Neural cell (in vitro differentiated cells): ENCODE measurements at regions not wholly inside any gene's neighbourhood (a gene's known extent, or its start where the extent isn't known, plus 50 kb on each side); places are given as distances from the start of the nearest gene placed in this dataset.

Experiments
- H2AFZ ChIP-seq: fragments of 200-600, 300-800 bp; sonication (generic), shearing (Covaris generic); 2 replicates; pipeline ENCODE4 v1.6.0; 2014; ENCODE audit warnings: low read depth, mild to moderate bottlenecking, antibody characterized with exemption, low read length, moderate library complexity
- H3F3A ChIP-seq: fragments of 200-600 bp; shearing (Covaris generic); 2 replicates; pipeline ENCODE4 v1.6.1; 2016; ENCODE audit warnings: mild to moderate bottlenecking, moderate library complexity, mixed read lengths, antibody characterized with exemption, low read length; ENCODE audit not compliant: insufficient read depth, poor library complexity, severe bottlenecking
- H3K27ac ChIP-seq: fragments of 200-600, 300-800 bp; sonication (generic), shearing (Covaris generic); 2 replicates; pipeline ENCODE4 v1.5.1; 2014; ENCODE audit warnings: mild to moderate bottlenecking, low read length, moderate library complexity
- H3K27me3 ChIP-seq: fragments of 300-800, 200-600 bp; sonication (generic), shearing (Covaris generic); 2 replicates; pipeline ENCODE4 v1.6.0; 2014; ENCODE audit warnings: mild to moderate bottlenecking, low read depth, low read length, moderate library complexity; ENCODE audit not compliant: insufficient read depth
- H3K36me3 ChIP-seq: fragments of 300-800, 200-600 bp; sonication (generic), shearing (Covaris generic); 2 replicates; pipeline ENCODE4 v1.5.1; 2014; ENCODE audit warnings: mild to moderate bottlenecking, antibody characterized with exemption, low read length, moderate library complexity; ENCODE audit not compliant: insufficient read depth
- H3K4me2 ChIP-seq: fragments of 300-800, 200-600 bp; sonication (generic), shearing (Covaris generic); 2 replicates; pipeline ENCODE4 v1.6.0; 2014; ENCODE audit warnings: mild to moderate bottlenecking, low read length
- H3K4me3 ChIP-seq: fragments of 300-800, 200-600 bp; sonication (generic), shearing (Covaris generic); 2 replicates; pipeline ENCODE4 v1.5.1; 2014; ENCODE audit warnings: mild to moderate bottlenecking, low read length, moderate library complexity
- H3K79me2 ChIP-seq: fragments of 200-600 bp; shearing (Covaris generic); replicated peaks from 2 replicates; pipeline ENCODE4 v1.6.0; 2014; ENCODE audit warnings: mild to moderate bottlenecking, low read length, moderate library complexity; ENCODE audit not compliant: insufficient read depth
- H3K9ac ChIP-seq: fragments of 300-800, 200-600 bp; sonication (generic), shearing (Covaris generic); 2 replicates; pipeline ENCODE4 v1.6.1; 2016; ENCODE audit warnings: mild to moderate bottlenecking, low read length, mixed read lengths
- H3K9me2 ChIP-seq: fragments of 200-600 bp; shearing (Covaris generic); 2 replicates; pipeline ENCODE4 v1.6.1; 2016; ENCODE audit warnings: mild to moderate bottlenecking, low read length, mixed read lengths; ENCODE audit not compliant: insufficient read depth
- H3K9me3 ChIP-seq: fragments of 200-600, 300-800 bp; sonication (generic), shearing (Covaris generic); 2 replicates; pipeline ENCODE4 v1.6.1; 2016; ENCODE audit warnings: mild to moderate bottlenecking, mixed run types, low read length, moderate library complexity, mixed read lengths
- H4K20me1 ChIP-seq: fragments of 200-600 bp; shearing (Covaris generic); 2 replicates; pipeline ENCODE4 v1.6.1; 2016; ENCODE audit warnings: mild to moderate bottlenecking, mixed run types; ENCODE audit not compliant: insufficient read depth
- EP300 ChIP-seq: fragments of 450-650 bp; conservative IDR thresholded peaks from 2 replicates; pipeline ENCODE4 v1.6.1; 2014; ENCODE audit warnings: antibody characterized with exemption, mild to moderate bottlenecking, moderate library complexity; ENCODE audit not compliant: poor library complexity, severe bottlenecking
- EZH2 ChIP-seq: fragments of 200-600, 300-800 bp; shearing (Covaris generic), sonication (generic); IDR thresholded peaks from 2 replicates; pipeline ENCODE4 v1.6.1; 2014; ENCODE audit warnings: antibody characterized with exemption, low read length, borderline replicate concordance, mild to moderate bottlenecking; ENCODE audit not compliant: insufficient read depth, poor library complexity, severe bottlenecking
- MXI1 ChIP-seq: fragments of 450-650 bp; conservative IDR thresholded peaks from 2 replicates; pipeline ENCODE4 v1.6.1; 2014; ENCODE audit warnings: antibody characterized with exemption, mild to moderate bottlenecking; ENCODE audit not compliant: poor library complexity, severe bottlenecking
- POLR2AphosphoS5 ChIP-seq: IDR thresholded peaks from 2 replicates; pipeline ENCODE4 v1.6.1; 2012
- RAD21 ChIP-seq: fragments of 450-650 bp; conservative IDR thresholded peaks from 2 replicates; pipeline ENCODE4 v1.6.1; 2014; ENCODE audit warnings: antibody characterized with exemption, mild to moderate bottlenecking, moderate library complexity
- SMC3 ChIP-seq: fragments of 450-650 bp; conservative IDR thresholded peaks from 2 replicates; pipeline ENCODE4 v1.6.1; 2014; ENCODE audit warnings: antibody characterized with exemption, mild to moderate bottlenecking, moderate library complexity; ENCODE audit not compliant: poor library complexity
- TAF1 ChIP-seq: IDR thresholded peaks from 2 replicates; pipeline ENCODE4 v1.6.1; 2012; ENCODE audit warnings: low read depth
- TF ChIP-seq, protein P1 (sequence below): fragments of 450-650 bp; IDR thresholded peaks from 2 replicates; pipeline ENCODE4 v1.5.1; 2014; ENCODE audit warnings: antibody characterized with exemption, mild to moderate bottlenecking, moderate library complexity; ENCODE audit not compliant: poor library complexity, severe bottlenecking
- TF ChIP-seq, protein P2 (sequence below): IDR thresholded peaks from 2 replicates; pipeline ENCODE4 v1.6.1; 2012; ENCODE audit warnings: borderline replicate concordance

DNA sequence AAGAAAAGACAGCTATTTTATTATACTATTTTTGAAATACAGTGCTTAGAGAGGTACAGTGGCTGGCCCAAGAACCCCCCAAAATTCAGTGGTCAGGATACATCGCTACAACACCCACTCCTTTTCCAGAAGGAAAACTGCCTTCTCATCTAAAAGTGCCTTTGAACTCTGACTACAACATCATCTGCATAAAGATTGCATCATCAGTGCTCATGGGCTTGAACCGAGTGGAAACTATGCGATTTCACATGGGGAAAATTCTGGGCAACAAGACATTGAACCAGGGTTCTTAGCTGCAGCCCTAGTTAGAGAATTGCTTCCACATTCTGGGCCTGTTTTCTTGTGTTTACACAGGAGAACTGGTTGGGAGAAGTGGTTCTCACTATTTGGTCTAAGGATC lies 294.6 kb upstream of the SLC14A2 start:
- no peaks in the 10 kb centered on the region for H3K79me2 ChIP-seq
- no peak overlapping the region for H3K9ac ChIP-seq
- H4K20me1 ChIP-seq = no peaks in the 10 kb centered on the region
- no peaks in the 10 kb centered on the region for H3F3A ChIP-seq
- TF ChIP-seq SMC3 = no peak
- TF ChIP-seq POLR2AphosphoS5 = no peak
- TF ChIP-seq EP300 = no peak
- no peak for TF ChIP-seq TAF1
- no peak for TF ChIP-seq EZH2
- TF ChIP-seq, protein P1, sequence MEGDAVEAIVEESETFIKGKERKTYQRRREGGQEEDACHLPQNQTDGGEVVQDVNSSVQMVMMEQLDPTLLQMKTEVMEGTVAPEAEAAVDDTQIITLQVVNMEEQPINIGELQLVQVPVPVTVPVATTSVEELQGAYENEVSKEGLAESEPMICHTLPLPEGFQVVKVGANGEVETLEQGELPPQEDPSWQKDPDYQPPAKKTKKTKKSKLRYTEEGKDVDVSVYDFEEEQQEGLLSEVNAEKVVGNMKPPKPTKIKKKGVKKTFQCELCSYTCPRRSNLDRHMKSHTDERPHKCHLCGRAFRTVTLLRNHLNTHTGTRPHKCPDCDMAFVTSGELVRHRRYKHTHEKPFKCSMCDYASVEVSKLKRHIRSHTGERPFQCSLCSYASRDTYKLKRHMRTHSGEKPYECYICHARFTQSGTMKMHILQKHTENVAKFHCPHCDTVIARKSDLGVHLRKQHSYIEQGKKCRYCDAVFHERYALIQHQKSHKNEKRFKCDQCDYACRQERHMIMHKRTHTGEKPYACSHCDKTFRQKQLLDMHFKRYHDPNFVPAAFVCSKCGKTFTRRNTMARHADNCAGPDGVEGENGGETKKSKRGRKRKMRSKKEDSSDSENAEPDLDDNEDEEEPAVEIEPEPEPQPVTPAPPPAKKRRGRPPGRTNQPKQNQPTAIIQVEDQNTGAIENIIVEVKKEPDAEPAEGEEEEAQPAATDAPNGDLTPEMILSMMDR = no peak
- no peak for TF ChIP-seq RAD21
- TF ChIP-seq, protein P2, sequence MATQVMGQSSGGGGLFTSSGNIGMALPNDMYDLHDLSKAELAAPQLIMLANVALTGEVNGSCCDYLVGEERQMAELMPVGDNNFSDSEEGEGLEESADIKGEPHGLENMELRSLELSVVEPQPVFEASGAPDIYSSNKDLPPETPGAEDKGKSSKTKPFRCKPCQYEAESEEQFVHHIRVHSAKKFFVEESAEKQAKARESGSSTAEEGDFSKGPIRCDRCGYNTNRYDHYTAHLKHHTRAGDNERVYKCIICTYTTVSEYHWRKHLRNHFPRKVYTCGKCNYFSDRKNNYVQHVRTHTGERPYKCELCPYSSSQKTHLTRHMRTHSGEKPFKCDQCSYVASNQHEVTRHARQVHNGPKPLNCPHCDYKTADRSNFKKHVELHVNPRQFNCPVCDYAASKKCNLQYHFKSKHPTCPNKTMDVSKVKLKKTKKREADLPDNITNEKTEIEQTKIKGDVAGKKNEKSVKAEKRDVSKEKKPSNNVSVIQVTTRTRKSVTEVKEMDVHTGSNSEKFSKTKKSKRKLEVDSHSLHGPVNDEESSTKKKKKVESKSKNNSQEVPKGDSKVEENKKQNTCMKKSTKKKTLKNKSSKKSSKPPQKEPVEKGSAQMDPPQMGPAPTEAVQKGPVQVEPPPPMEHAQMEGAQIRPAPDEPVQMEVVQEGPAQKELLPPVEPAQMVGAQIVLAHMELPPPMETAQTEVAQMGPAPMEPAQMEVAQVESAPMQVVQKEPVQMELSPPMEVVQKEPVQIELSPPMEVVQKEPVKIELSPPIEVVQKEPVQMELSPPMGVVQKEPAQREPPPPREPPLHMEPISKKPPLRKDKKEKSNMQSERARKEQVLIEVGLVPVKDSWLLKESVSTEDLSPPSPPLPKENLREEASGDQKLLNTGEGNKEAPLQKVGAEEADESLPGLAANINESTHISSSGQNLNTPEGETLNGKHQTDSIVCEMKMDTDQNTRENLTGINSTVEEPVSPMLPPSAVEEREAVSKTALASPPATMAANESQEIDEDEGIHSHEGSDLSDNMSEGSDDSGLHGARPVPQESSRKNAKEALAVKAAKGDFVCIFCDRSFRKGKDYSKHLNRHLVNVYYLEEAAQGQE = no peak
- TF ChIP-seq MXI1 = no peak
- H2AFZ ChIP-seq = no peak overlapping the region
- no peak overlapping the region for H3K4me2 ChIP-seq
- H3K36me3 ChIP-seq = no peaks in the 10 kb centered on the region
- no peak overlapping the region for H3K27ac ChIP-seq
- no peaks in the 10 kb centered on the region for H3K9me2 ChIP-seq
- no peaks in the 10 kb centered on the region for H3K9me3 ChIP-seq
- no peak overlapping the region for H3K4me3 ChIP-seq
- no peaks in the 10 kb centered on the region for H3K27me3 ChIP-seq

DNA sequence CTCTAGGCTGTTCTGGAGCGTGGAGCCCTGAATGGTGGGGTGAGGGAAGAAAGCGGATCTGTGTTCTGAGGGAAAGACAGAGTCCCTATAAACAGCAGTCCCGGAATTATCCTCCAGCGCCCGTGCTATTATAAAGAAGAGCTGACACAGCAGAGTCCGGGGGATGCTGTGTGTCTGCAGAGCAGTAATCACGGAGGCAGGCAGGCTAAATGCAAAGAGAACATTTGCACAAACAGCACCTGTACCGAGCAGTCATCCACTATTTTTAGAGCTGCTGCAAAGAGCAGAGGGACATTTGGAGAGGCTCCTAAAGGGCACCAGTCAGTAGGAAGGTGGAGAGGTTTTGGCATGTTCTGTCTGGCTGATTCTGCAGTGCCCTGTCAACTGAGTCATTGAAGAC lies 293.8 kb upstream of the SLC14A2 start:
- H3K9me2 ChIP-seq = no peaks in the 10 kb centered on the region
- H3K27ac ChIP-seq = peak overlapping the region; percentile 18
- no peak overlapping the region for H3K4me2 ChIP-seq
- no peak overlapping the region for H2AFZ ChIP-seq
- no peaks in the 10 kb centered on the region for H3K79me2 ChIP-seq
- H3F3A ChIP-seq = no peaks in the 10 kb centered on the region
- H3K9me3 ChIP-seq = no peaks in the 10 kb centered on the region
- TF ChIP-seq RAD21 (peak; percentile 17), SMC3 (no peak), EP300 (peak; percentile 41)
- TF ChIP-seq, protein P2 = peak; percentile 45
- H3K36me3 ChIP-seq = no peaks in the 10 kb centered on the region
- H3K4me3 ChIP-seq = peak overlapping the region; percentile 26
- no peaks in the 10 kb centered on the region for H3K27me3 ChIP-seq
- peak overlapping the region; percentile 2 for H3K9ac ChIP-seq
- no peaks in the 10 kb centered on the region for H4K20me1 ChIP-seq
